ENCODE measurements at regions not wholly inside any gene's neighbourhood (a gene's known extent, or its start where the extent isn't known, plus 50 kb on each side); places are given as distances from the start of the nearest gene placed in this dataset.

- TF ChIP-seq CTCF (IDR thresholded peaks at IDR 0.05) (peak; percentile 78 to 89 (median 83)), POLR2A (IDR thresholded peaks at IDR 0.05) (no peak), EP300 (IDR thresholded peaks at IDR 0.05) (no peak)
Observed at GRCh38 chr1:181424786-181425403, 58.4 kb upstream of the CACNA1E start.

Data from tibial nerve (tissue), 4 donors.